Right lobe of liver (tissue), 4 donors: ENCODE measurements at regions not wholly inside any gene's neighbourhood (a gene's known extent, or its start where the extent isn't known, plus 50 kb on each side); places are given as distances from the start of the nearest gene placed in this dataset.

Source experiments
- POLR2A ChIP-seq: fragments of 450-650 bp; IDR thresholded peaks from one replicate; pipeline ENCODE4 v1.6.1; 2017; ENCODE audit warnings: antibody characterized with exemption, mild to moderate bottlenecking
- TF ChIP-seq, protein P1 (sequence below), 4 donors: fragments of 200-600 bp in 3 of 4; fragments of 450-650 bp in 1 of 4; IDR thresholded peaks; one replicate each; pipeline versions ENCODE4 v1.5.1 to v1.8.0; 2016 to 2022; ENCODE audit warnings: antibody characterized with exemption in 4 of 4, mild to moderate bottlenecking in 2 of 4
- donor health status: DM: no; HTN: no; CAD: no.
- donor health status: DM: no; HTN: no; CAD: no.
- donor health status: DM: no; HTN: yes; CAD: no.

- TF ChIP-seq, protein P1, sequence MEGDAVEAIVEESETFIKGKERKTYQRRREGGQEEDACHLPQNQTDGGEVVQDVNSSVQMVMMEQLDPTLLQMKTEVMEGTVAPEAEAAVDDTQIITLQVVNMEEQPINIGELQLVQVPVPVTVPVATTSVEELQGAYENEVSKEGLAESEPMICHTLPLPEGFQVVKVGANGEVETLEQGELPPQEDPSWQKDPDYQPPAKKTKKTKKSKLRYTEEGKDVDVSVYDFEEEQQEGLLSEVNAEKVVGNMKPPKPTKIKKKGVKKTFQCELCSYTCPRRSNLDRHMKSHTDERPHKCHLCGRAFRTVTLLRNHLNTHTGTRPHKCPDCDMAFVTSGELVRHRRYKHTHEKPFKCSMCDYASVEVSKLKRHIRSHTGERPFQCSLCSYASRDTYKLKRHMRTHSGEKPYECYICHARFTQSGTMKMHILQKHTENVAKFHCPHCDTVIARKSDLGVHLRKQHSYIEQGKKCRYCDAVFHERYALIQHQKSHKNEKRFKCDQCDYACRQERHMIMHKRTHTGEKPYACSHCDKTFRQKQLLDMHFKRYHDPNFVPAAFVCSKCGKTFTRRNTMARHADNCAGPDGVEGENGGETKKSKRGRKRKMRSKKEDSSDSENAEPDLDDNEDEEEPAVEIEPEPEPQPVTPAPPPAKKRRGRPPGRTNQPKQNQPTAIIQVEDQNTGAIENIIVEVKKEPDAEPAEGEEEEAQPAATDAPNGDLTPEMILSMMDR (IDR thresholded peaks at IDR 0.05), result no peak
- TF ChIP-seq POLR2A, result no peak
Observed at GRCh38 chr15:48010316-48010715, 110.5 kb upstream of the SLC24A5 start.
